ENCODE measurements at regions not wholly inside any gene's neighbourhood (a gene's known extent, or its start where the extent isn't known, plus 50 kb on each side); places are given as distances from the start of the nearest gene placed in this dataset.

GRCh38 chr5:67308988-67309688 is 112.5 kb upstream of the CD180 start:
- no peak for TF ChIP-seq EZH2 (IDR thresholded peaks at IDR 0.05; ENCODE audit: insufficient read depth, low read length)
- no peak for TF ChIP-seq CTCF (IDR thresholded peaks at IDR 0.05; ENCODE audit: insufficient read depth, low read depth, low read length)

All from astrocyte (in vitro differentiated cells and primary cell).